A673 (cell line): ENCODE measurements at regions not wholly inside any gene's neighbourhood (a gene's known extent, or its start where the extent isn't known, plus 50 kb on each side); places are given as distances from the start of the nearest gene placed in this dataset.

ENCODE experiments used
- BruUV-seq: library from RNA; stranded (reverse); fragments of 400-500 nt; replicated peaks from 2 replicates; lab custom pipeline; 2021; lab: Mats Ljungman, UMichigan
- CTCF ChIA-PET: fragments of 300-600 bp; sonication (Branson Sonifier 250); formaldehyde crosslinking; loops from one replicate; lab custom pipeline; 2022; ENCODE audit warnings: antibody characterized with exemption; lab: Charles Lee
- POLR2A ChIA-PET: fragments of 300-600 bp; sonication (Branson Sonifier 250); formaldehyde crosslinking; loops from one replicate; lab custom pipeline; 2022; ENCODE audit warnings: antibody characterized with exemption; ENCODE audit not compliant: low non-redundant PET; lab: Charles Lee
- DNase-seq: peaks from one replicate; pipeline ENCODE4 v3.0.0-alpha.2; 2015; ENCODE audit warnings: low spot score
- H3K27ac ChIP-seq: fragments of 200-600 bp; sonication (generic); 2 replicates; pipeline ENCODE4 v1.5.1; 2016; ENCODE audit warnings: mixed run types, low read depth, mild to moderate bottlenecking, mixed read lengths, antibody characterized with exemption, low read length; ENCODE audit not compliant: poor library complexity, severe bottlenecking
- H3K27me3 ChIP-seq: fragments of 200-600 bp; sonication (generic); replicated peaks from 2 replicates; pipeline ENCODE4 v1.6.1; 2017; ENCODE audit warnings: mixed run types, low read depth, mild to moderate bottlenecking, mixed read lengths, antibody characterized with exemption, low read length; ENCODE audit not compliant: insufficient read depth, poor library complexity
- H3K36me3 ChIP-seq: fragments of 200-600 bp; sonication (generic); 2 replicates; pipeline ENCODE4 v1.6.1; 2016; ENCODE audit warnings: mixed run types, mild to moderate bottlenecking, mixed read lengths, antibody characterized with exemption, low read length; ENCODE audit not compliant: insufficient read depth, poor library complexity, severe bottlenecking
- H3K4me1 ChIP-seq: fragments of 200-600 bp; sonication (generic); 2 replicates; pipeline ENCODE4 v1.6.1; 2017; ENCODE audit warnings: mixed run types, mild to moderate bottlenecking, mixed read lengths, antibody characterized with exemption, low read length; ENCODE audit not compliant: insufficient read depth, poor library complexity, severe bottlenecking
- H3K4me3 ChIP-seq: fragments of 200-600 bp; sonication (generic); 2 replicates; pipeline ENCODE4 v1.5.1; 2016; ENCODE audit warnings: low read depth, mixed run types, mild to moderate bottlenecking, mixed read lengths, low read length; ENCODE audit not compliant: poor library complexity, severe bottlenecking
- H3K9me3 ChIP-seq: fragments of 200-600 bp; sonication (generic); 2 replicates; pipeline ENCODE4 v1.6.1; 2016; ENCODE audit warnings: mixed run types, low read depth, mild to moderate bottlenecking, mixed read lengths, antibody characterized with exemption, low read length; ENCODE audit not compliant: poor library complexity, severe bottlenecking
- CTCF ChIP-seq: fragments of 300-800, 200-600 bp; sonication (generic); conservative IDR thresholded peaks from 2 replicates; pipeline ENCODE4 v1.5.1; 2017; ENCODE audit warnings: low read depth, mild to moderate bottlenecking, antibody characterized with exemption, low read length, moderate library complexity, mixed read lengths
- EZH2 ChIP-seq: fragments of 200-600 bp; sonication (generic); IDR thresholded peaks from 2 replicates; pipeline ENCODE4 v1.6.1; 2017; ENCODE audit warnings: borderline replicate concordance, low read depth, mild to moderate bottlenecking, mixed read lengths, antibody characterized with exemption, low read length; ENCODE audit not compliant: poor library complexity, severe bottlenecking
- intact Hi-C: fragments of 100-400 bp; cut with micrococcal nuclease; formaldehyde crosslinking; loops from one replicate; pipeline ENCODE4 v1.10.0; 2022; ENCODE audit not compliant: unreplicated experiment

DNA sequence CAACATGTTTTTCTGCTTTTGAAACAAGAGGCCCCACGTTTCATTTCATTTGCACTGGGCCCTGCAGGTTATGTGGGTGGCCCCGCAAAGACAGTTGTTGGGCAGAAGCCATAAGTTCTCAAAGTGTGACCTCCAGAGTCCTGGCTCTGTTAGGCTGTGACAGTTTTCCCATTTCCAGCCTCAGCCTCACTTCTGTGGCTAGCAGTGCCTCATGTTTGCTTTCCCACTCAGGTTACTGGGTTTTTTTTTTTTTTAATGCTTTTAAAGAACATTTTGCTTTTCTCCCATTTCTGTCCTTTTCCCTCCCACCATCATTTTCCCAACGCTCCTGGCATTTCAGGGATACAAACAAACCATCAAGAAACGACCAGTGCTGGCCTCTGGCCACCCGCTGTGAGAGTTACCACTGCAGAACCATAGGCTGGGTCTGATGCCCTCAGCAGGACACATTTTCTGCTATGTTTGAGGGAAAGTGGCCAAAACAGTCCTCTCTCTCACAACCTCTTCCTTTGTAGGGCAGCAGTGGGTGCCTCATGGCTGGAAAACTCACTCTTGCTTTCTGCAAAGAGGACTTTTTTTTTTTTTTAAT, 159.0 kb upstream of the MPHOSPH6 start:
- Histone ChIP-seq H3K36me3 (no peaks in the 10 kb centered on the region), H3K27me3 (peaks cover 19% of the 10 kb centered on the region), H3K9me3 (no peaks in the 10 kb centered on the region), H3K27ac (no peak overlapping the region), H3K4me3 (no peak overlapping the region), H3K4me1 (no peaks in the 10 kb centered on the region)
- CTCF ChIA-PET = no interaction called here
- no TSS peak for BruUV-seq
- intact Hi-C loops = no loop called here
- POLR2A ChIA-PET = no interaction called here
- no peak for TF ChIP-seq CTCF
- TF ChIP-seq EZH2 = no peak
- DNase-seq = no peak

DNA sequence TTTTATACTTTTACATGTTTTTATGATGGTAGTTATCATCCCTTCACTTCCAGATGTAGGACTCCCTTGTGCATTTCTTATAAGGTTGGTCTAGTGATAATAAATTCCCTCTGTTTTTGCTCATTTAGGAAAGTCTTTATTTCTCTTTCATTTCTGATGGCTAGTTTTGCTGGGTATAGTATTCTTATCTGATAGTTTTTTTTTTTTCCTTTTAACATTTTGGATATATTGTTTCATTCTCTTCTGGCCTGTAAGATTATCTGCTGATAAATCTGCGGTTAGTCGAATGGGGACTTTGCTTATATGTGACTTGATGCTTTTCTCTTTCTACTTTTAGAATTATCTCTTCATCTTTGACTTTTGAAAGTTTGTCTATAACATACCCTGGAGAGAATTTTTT, 153.1 kb upstream of the MPHOSPH6 start:
- Histone ChIP-seq H3K4me3 (no peak overlapping the region), H3K27ac (no peak overlapping the region), H3K9me3 (peaks cover 8% of the 10 kb centered on the region), H3K36me3 (no peaks in the 10 kb centered on the region), H3K27me3 (peaks cover 6% of the 10 kb centered on the region), H3K4me1 (no peaks in the 10 kb centered on the region)
- no peak for TF ChIP-seq CTCF
- no peak for TF ChIP-seq EZH2
- CTCF ChIA-PET = no interaction called here
- POLR2A ChIA-PET = no interaction called here
- DNase-seq = no peak
- intact Hi-C loops = no loop called here
- BruUV-seq = no TSS peak

DNA sequence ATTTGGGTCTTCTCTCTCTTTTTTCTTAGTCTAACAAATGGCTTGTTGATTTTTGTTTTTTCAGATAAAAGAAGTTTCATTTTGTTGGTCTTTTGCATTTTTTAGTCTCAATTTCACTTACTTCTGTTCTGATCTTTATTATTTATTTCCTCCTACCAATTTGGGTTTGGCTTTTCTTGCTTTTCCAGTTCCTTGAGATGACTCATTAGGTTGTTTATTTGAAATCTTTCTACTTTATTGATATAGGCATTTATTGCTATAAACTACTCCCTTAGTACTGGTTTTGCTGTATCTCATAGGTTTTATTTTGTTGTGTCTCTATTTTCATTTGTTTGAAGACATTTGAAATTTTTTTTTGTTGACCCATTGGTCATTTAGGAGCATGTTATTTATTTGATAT, 152.2 kb upstream of the MPHOSPH6 start:
- no peak for DNase-seq
- H3K27ac ChIP-seq = no peak overlapping the region
- peaks cover 5% of the 10 kb centered on the region for H3K27me3 ChIP-seq
- H3K4me1 ChIP-seq = no peaks in the 10 kb centered on the region
- TF ChIP-seq CTCF (no peak), EZH2 (no peak)
- no peaks in the 10 kb centered on the region for H3K36me3 ChIP-seq
- ChIA-PET POLR2A (no interaction called here), CTCF (no interaction called here)
- no TSS peak for BruUV-seq
- intact Hi-C loops = no loop called here
- H3K9me3 ChIP-seq = peaks cover 8% of the 10 kb centered on the region
- no peak overlapping the region for H3K4me3 ChIP-seq
